ENCODE measurements at regions not wholly inside any gene's neighbourhood (a gene's known extent, or its start where the extent isn't known, plus 50 kb on each side); places are given as distances from the start of the nearest gene placed in this dataset.

DNA sequence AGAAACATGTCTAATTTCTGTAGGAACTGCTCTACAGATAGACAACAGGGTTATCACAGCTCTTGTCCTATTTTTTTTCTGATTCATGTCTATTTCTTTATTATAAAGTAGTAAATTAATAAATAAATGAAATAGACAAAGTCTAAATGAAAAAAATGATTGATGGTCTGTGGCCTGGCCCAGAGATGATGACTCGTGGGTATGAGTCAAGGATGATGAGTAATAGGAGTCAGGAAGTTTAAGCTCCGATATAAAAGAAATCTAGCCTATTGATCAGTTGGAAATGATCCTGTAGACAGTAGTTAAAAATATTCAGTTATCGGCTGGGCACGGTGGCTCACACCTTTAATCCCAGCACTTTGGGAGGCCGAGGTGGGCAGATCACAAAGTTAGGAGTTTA is 90.6 kb upstream of the RTL1 start:
- Histone ChIP-seq H3K27ac (peak overlapping the region; percentile 35), H3K36me3 (replicated peaks) (peaks cover 8% of the 10 kb centered on the region), H3K27me3 (replicated peaks) (no peaks in the 10 kb centered on the region), H3K4me3 (ENCODE audit: low read depth, low read length) (no peak overlapping the region)
- in situ Hi-C loops (cut with HindIII; ENCODE audit: low pct_ligation_motif_present, low sequenced_read_pairs), result no loop called here
- DNase-seq, result peak; percentile 43
- TF ChIP-seq, protein P1, sequence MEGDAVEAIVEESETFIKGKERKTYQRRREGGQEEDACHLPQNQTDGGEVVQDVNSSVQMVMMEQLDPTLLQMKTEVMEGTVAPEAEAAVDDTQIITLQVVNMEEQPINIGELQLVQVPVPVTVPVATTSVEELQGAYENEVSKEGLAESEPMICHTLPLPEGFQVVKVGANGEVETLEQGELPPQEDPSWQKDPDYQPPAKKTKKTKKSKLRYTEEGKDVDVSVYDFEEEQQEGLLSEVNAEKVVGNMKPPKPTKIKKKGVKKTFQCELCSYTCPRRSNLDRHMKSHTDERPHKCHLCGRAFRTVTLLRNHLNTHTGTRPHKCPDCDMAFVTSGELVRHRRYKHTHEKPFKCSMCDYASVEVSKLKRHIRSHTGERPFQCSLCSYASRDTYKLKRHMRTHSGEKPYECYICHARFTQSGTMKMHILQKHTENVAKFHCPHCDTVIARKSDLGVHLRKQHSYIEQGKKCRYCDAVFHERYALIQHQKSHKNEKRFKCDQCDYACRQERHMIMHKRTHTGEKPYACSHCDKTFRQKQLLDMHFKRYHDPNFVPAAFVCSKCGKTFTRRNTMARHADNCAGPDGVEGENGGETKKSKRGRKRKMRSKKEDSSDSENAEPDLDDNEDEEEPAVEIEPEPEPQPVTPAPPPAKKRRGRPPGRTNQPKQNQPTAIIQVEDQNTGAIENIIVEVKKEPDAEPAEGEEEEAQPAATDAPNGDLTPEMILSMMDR (IDR thresholded peaks at IDR 0.05; ENCODE audit: low read depth, low read length, missing control alignments), result no peak

DNA sequence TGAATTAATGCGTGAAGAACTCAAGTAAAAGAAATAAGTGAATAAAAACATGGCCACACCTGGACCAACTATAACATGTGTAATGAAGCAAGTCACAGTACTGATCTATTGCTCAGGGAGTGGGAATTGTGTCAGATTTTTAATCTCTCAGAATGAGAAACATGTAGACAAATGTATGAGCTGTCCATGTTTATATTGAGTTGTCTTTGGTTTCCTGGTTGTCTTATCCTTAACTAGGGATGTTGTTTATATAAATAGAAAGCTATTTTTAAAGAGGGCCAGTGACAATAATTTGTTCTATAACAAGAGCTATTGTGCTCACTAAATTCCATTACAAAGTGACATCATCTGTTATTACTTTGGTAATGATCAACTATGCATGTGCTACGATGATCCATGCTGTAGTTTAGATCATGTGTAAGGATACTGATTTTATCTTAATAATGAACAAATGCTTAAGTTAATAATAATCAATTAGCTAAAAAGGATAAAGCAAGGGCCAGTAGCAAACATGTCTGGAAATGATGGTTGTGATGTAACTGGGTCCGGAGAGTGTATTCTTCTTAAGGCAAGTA is 91.3 kb upstream of the RTL1 start:
- TF ChIP-seq, protein P1 (IDR thresholded peaks at IDR 0.05; ENCODE audit: low read depth, low read length, missing control alignments), result no peak
- Histone ChIP-seq H3K4me3 (ENCODE audit: low read depth, low read length) (no peak overlapping the region), H3K27ac (no peak overlapping the region), H3K27me3 (replicated peaks) (no peaks in the 10 kb centered on the region), H3K36me3 (replicated peaks) (peaks cover 6% of the 10 kb centered on the region)
- no peak for DNase-seq
- in situ Hi-C loops (cut with HindIII; ENCODE audit: low pct_ligation_motif_present, low sequenced_read_pairs), result no loop called here

GRCh38 chr14:101000711-101001250 is 97.3 kb upstream of the RTL1 start:
- in situ Hi-C loops (cut with HindIII; ENCODE audit: low pct_ligation_motif_present, low sequenced_read_pairs), result no loop called here

GRCh38 chr14:101001311-101002069 is 98.0 kb upstream of the RTL1 start:
- DNase-seq, result peak; percentile 47
- Histone ChIP-seq H3K27me3 (replicated peaks) (no peaks in the 10 kb centered on the region), H3K36me3 (replicated peaks) (peaks cover 26% of the 10 kb centered on the region), H3K27ac (no peak overlapping the region), H3K4me3 (ENCODE audit: low read depth, low read length) (no peak overlapping the region)
- in situ Hi-C loops (cut with HindIII; ENCODE audit: low pct_ligation_motif_present, low sequenced_read_pairs), result no loop called here
- TF ChIP-seq, protein P1 (IDR thresholded peaks at IDR 0.05; ENCODE audit: low read depth, low read length, missing control alignments), result no peak

More at GRCh38 chr14:101000711-101001250, 97.3 kb upstream of the RTL1 start:
- TF ChIP-seq, protein P1 (IDR thresholded peaks at IDR 0.05; ENCODE audit: low read depth, low read length, missing control alignments), result no peak
- H3K36me3 ChIP-seq (replicated peaks), result peaks cover 21% of the 10 kb centered on the region
- DNase-seq, result no peak
- no peak overlapping the region for H3K27ac ChIP-seq
- no peaks in the 10 kb centered on the region for H3K27me3 ChIP-seq (replicated peaks)
- no peak overlapping the region for H3K4me3 ChIP-seq (ENCODE audit: low read depth, low read length)

- Histone ChIP-seq H3K27me3 (replicated peaks) (no peaks in the 10 kb centered on the region), H3K27ac (no peak overlapping the region), H3K4me3 (ENCODE audit: low read depth, low read length) (no peak overlapping the region), H3K36me3 (replicated peaks) (peaks cover 27% of the 10 kb centered on the region)
- DNase-seq, result no peak
- in situ Hi-C loops (cut with HindIII; ENCODE audit: low pct_ligation_motif_present, low sequenced_read_pairs), result no loop called here
- TF ChIP-seq, protein P1 (IDR thresholded peaks at IDR 0.05; ENCODE audit: low read depth, low read length, missing control alignments), result no peak
Measured at GRCh38 chr14:101002738-101003137, 99.2 kb upstream of the RTL1 start.

All from brain microvascular endothelial cell (primary cell).